RWPE2 (cell line): ENCODE measurements at regions not wholly inside any gene's neighbourhood (a gene's known extent, or its start where the extent isn't known, plus 50 kb on each side); places are given as distances from the start of the nearest gene placed in this dataset.
"Not testable (repeated sequence)": the region's sequence is repeated elsewhere in the genome, so short reads cannot be mapped to it uniquely, and the experiment has no call there.

Source experiments
- ATAC-seq: fragments of 200-7000 bp; cut with Tn5 transposase; 3 replicates; pipeline ENCODE4 v1.9.1; 2021; ENCODE audit warnings: low read depth
- DNase-seq: peaks from one replicate; pipeline ENCODE4 v3.0.0-alpha.2; 2020; ENCODE audit warnings: low spot score
- H3K27ac ChIP-seq: fragments of 450-650 bp; 2 replicates; pipeline ENCODE4 v1.5.1; 2017; ENCODE audit warnings: mild to moderate bottlenecking; ENCODE audit not compliant: poor library complexity, severe bottlenecking
- H3K27me3 ChIP-seq: fragments of 250-450 bp; sonication (Bioruptor Pico); 2 replicates; pipeline ENCODE4 v1.5.1; 2021; ENCODE audit warnings: mild to moderate bottlenecking, moderate library complexity; ENCODE audit not compliant: insufficient read depth, poor library complexity, severe bottlenecking
- H3K36me3 ChIP-seq: fragments of 250-450 bp; sonication (Bioruptor Pico); 2 replicates; pipeline ENCODE4 v1.5.1; 2020; ENCODE audit warnings: low read depth, mild to moderate bottlenecking, moderate library complexity
- H3K4me1 ChIP-seq: fragments of 250-450 bp; sonication (Bioruptor Pico); 2 replicates; pipeline ENCODE4 v1.5.1; 2021; ENCODE audit warnings: mild to moderate bottlenecking, moderate library complexity; ENCODE audit not compliant: insufficient read depth, poor library complexity, severe bottlenecking
- H3K4me3 ChIP-seq: fragments of 250-450 bp; sonication (Bioruptor Pico); 2 replicates; pipeline ENCODE4 v1.5.1; 2021; ENCODE audit warnings: mild to moderate bottlenecking, moderate library complexity; ENCODE audit not compliant: severe bottlenecking
- H3K9me3 ChIP-seq: fragments of 250-450 bp; sonication (Bioruptor Pico); 2 replicates; pipeline ENCODE4 v1.5.1; 2021; ENCODE audit warnings: mild to moderate bottlenecking, moderate library complexity; ENCODE audit not compliant: severe bottlenecking

DNA sequence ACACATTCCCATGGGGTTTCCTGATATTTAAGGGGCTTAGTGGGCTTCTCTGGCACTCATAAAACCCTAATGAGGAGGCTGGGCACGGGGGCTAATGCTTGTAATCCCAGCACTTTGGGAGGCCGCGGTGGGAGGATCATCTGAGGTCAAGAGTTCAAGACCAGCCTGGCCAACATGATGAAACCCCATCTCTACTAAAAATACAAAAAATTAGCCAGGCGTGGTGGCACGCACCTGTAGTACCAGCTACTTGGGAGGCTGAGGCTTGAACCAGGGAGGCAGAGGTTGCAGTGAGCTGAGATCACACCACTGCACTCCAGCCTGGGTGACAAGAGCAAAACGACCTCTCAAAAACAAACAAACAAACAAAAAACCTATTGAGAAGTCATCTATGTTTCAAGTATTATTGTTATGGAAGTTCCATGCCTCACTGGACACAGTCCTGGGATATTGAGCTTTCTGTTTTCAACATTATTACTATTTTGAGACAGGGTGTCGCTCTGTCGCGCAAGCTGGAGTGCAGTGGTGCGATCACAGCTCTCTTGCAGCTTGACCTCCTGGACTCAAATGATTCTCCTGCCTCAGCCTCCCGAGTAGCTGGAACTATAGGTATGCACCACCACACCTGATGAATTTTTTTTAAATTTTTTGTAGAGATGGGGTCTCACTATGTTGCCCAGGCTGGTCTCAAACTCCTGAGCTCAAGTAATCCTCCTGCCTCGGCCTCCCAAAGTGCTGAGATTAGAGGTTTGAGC, 297.9 kb downstream of the GOLGA6L6 start:
- not testable (repeated sequence) for H3K27ac ChIP-seq, H3K9me3 ChIP-seq, ATAC-seq, H3K36me3 ChIP-seq, DNase-seq, H3K27me3 ChIP-seq, H3K4me3 ChIP-seq, H3K4me1 ChIP-seq

DNA sequence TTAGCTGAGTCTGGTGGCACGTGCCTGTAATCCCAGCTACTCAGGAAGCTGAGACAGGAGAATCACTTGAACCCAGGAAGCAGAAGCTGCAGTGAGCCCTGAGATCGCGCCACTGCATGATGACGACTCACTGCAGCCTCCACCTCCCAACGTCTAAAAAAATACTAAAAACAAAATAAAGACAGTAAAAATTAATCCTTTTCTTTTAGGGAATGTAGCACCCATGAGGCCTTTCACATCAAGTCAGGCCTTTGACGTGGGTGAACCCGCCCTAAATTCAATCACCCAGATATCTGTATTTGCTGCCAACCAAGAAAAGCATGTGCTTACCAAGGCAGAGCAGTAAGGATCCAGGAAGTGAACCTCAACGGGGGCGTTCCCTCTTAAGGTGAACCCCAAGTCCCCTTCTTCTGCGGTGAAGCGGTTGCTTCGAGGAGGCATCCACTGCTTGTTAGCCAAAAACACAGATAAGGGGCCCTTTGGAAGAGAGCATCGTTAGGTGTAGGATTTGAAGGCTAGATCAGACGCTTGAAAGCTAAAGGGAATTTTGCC, 301.2 kb downstream of the GOLGA6L6 start:
- not testable (repeated sequence) for H3K27ac ChIP-seq, DNase-seq, H3K4me1 ChIP-seq, H3K4me3 ChIP-seq, ATAC-seq, H3K27me3 ChIP-seq, H3K9me3 ChIP-seq, H3K36me3 ChIP-seq

DNA sequence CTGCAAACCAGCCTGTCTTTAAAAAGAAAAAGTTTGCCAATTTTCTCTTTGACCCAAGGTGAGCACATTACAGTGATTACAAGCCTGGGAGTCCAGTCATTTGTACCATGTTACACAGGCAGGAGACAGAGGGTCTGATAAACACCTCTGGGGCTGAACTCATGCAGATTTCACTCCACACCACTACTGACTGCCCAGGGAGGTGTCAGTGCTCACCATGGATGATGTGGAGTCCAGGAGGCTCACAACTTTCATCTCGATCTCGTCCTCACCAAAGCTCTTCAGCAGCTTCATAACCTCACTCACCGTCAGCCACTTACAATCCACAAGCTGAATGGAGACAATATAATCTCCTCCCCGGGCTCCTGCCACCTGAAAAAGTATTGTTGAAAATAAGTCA, 302.4 kb downstream of the GOLGA6L6 start:
- not testable (repeated sequence) for H3K9me3 ChIP-seq, H3K36me3 ChIP-seq, H3K27me3 ChIP-seq, H3K27ac ChIP-seq, DNase-seq, H3K4me3 ChIP-seq, H3K4me1 ChIP-seq
- ATAC-seq = peak; percentile 15; the same call in 1 of the 3 replicates

DNA sequence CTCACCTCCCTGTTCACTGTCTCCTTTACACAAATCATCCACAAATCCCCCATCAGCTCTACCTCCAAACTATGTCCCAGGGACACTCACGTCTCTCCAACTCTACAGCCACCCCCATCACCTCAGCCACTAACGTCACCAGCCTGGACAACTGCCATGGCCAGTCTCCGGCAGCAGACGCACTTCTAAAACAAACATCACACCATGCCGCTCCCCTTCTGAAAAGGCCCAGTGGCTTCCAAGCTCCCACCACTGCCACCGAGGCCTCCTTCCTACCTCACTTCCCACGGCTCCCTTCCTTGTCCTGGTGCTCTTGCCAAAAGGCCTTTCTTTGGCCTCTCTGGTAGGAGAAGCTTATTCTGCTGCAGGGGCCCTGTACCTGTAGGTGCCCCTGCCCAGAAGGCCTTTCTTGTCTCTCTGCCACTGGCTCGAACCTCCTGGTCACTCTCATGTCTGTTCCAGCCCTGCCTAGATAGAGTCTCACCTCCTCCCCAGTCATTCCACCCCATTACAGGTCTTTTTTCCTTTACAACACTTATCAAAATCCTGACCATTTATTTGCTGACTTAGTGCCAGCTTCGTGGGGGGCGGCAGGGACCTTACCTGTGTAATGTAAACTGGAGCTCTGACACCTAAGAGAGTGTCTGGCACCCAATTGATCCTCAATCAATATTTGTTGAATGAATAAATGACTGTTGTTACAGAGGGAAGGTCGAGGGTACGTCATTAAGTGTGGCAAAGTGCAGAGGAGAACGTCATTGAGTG, 304.2 kb downstream of the GOLGA6L6 start:
- DNase-seq, H3K4me1 ChIP-seq, H3K4me3 ChIP-seq, H3K27me3 ChIP-seq, ATAC-seq, H3K9me3 ChIP-seq, H3K27ac ChIP-seq, H3K36me3 ChIP-seq: not testable (repeated sequence)

DNA sequence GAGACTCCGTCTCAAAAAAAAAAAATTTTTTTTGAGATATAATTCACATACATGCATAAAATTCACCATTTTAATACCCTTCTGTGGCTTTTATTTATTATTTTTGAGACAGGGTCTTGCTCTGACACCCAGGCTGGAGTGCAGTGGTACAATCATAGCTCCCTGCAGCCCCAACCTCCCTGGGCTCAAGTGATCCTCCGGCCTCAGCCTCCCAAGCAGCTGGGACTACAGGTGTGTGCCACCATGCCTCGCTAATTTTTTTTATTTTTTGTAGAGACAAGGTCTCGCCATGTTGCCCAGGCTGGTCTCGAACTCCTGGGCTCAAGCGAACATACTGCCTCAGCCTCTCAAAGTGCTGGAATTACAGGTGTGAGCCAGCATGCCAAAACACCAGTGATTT, 305.9 kb downstream of the GOLGA6L6 start:
- not testable (repeated sequence) for H3K4me3 ChIP-seq, ATAC-seq, H3K36me3 ChIP-seq, H3K27me3 ChIP-seq, H3K9me3 ChIP-seq, H3K27ac ChIP-seq, DNase-seq, H3K4me1 ChIP-seq

DNA sequence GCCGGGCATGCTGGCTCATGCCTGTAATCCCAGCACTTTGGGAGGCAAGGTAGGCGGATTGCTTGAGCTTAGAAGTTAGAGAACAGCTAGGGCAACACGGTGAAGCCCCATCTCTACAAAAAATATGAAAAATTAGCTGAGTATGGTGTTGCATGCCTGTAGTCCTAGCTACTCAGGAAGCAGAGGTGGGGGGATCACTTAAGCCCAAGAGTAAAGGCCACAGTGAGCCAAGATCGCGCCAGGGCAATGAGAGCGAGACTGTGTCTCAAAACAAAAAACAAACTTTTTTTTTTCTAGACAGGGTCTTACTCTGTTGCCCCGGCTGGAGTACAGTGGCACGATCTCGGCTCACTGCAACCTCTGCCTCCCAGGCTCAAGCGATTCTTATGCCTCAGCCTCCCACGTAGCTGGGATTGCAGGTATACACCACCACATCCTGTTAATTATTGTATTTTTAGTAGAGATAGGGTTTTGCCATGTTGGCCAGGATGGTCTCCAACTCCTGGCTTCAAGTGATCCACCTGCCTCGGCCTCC, 307.5 kb downstream of the GOLGA6L6 start:
- not testable (repeated sequence) for H3K36me3 ChIP-seq, H3K4me3 ChIP-seq, H3K27ac ChIP-seq, H3K9me3 ChIP-seq, H3K27me3 ChIP-seq, H3K4me1 ChIP-seq, ATAC-seq, DNase-seq

DNA sequence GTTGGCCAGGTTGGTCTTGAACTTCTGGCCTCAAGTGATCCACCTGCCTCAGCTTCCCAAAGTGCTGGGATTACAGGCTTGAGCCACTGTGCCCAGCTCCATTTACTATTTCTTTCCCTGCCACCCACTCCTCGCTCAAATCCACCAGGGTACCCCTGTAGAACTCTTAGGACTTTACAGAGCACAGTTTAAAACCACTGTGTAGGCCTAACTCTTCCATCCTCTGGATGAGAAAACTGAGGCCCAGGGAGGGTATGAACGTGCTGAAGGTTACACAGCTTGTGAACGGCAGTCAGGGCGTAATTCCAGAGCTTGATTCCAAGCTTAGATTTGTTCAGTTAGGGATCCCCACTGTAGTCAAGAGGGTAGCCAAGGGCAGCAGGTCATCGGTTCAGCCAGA, 309.1 kb downstream of the GOLGA6L6 start:
- H3K4me1 ChIP-seq, DNase-seq, H3K4me3 ChIP-seq, H3K27ac ChIP-seq, H3K9me3 ChIP-seq, H3K27me3 ChIP-seq, H3K36me3 ChIP-seq, ATAC-seq: not testable (repeated sequence)

DNA sequence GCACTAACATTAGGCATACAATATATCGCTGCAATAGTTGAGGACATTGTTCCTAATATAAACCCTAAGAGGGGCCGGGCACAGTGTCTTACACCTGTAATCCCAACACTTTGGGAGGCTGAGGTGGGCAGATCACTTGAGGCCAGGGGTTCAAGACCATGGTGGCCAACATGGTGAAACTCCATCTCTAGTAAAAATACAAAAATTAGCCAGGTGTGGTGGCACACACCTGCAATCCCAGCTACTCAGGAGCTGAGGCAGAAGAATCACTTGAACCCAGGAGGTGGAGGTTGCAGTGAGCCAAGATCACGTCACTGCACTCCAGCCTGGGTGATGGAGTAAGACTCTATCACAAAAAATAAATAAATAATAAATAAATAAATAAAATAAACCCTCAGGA, 310.9 kb downstream of the GOLGA6L6 start:
- ATAC-seq = not testable (repeated sequence)

DNA sequence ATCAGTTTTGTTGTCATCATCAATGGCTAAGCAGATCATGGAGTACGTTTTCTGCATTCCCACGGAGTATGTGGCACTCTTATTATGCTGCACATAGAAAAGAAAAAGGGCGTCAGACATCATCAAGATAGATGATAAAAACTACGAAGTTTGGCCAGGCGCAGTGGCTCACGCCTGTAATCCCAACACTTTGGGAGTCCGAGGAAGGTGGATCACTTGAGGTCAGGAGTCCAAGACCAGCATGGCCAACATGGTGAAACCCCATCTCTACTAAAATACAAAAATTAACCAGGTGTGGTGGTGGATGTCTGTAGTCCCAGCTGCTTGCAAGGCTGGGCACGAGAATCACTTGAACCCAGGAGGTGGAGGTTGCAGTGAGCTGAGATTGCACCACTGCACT, 312.8 kb downstream of the GOLGA6L6 start:
- not testable (repeated sequence) for H3K27ac ChIP-seq, DNase-seq, H3K27me3 ChIP-seq, H3K4me1 ChIP-seq, H3K9me3 ChIP-seq, ATAC-seq, H3K36me3 ChIP-seq, H3K4me3 ChIP-seq

More for the DNA sequence above, 310.9 kb downstream of the GOLGA6L6 start:
- H3K4me1 ChIP-seq, H3K9me3 ChIP-seq, H3K4me3 ChIP-seq, DNase-seq, H3K27ac ChIP-seq, H3K27me3 ChIP-seq, H3K36me3 ChIP-seq: not testable (repeated sequence)

DNA sequence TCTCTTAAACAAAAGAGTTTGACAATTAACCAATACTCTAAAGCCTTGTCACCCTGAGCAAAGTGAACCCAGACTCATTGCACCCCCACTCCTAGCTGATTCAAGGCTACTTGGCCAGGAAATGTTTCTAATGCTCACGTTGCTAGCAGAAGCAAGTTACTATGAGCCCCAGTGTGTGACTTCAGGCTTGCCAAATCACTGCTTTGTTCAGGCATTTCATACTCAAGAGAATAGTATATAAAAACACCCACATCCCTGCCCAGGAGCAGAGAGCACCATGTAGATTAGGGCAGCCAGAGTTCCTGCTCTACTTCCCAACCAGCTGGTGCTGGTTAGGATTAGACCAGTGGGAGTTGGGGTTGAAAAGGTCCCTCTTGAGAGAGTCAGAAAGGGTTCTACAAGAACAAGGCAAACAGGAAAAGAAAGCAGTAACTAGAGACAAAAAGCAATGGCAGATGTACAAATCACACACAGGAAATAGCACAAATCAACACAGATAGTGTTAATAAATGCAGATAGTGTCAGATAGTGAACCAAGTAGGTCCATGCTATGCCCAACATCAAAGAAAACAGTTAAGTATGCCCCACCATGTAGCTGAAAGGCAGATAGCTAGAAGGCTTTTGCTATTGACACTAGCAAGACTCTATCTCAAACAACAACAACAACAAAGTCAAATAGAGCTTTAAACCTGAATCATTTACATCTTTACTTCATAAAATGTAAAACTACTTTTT, 314.3 kb downstream of the GOLGA6L6 start:
- H3K4me1 ChIP-seq, DNase-seq, H3K9me3 ChIP-seq, H3K27me3 ChIP-seq, H3K27ac ChIP-seq, H3K4me3 ChIP-seq, H3K36me3 ChIP-seq: not testable (repeated sequence)
- ATAC-seq = 0 out of 3 replicates have a peak, but pooled peaks have one; percentile 20

DNA sequence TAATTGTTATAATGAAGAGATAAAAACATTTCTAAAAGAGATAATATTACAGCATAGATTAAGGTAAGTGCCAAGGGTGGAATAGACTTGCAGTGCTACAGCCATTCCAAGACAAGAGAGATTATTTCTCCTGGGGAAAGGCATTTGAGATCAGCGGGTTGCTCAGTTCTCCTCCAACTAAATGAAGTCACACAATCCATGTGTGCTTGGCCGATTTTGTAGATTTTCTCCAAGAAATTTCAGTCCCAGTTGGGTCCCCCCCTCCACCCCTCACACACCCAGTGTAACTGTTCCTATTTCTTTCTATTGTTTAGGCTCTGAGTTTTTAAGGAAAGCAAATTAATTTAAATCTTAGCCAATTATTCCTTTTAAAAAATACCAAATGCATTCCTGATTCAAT, 315.1 kb downstream of the GOLGA6L6 start:
- H3K4me1 ChIP-seq, H3K27me3 ChIP-seq, DNase-seq, ATAC-seq, H3K27ac ChIP-seq, H3K36me3 ChIP-seq, H3K4me3 ChIP-seq, H3K9me3 ChIP-seq: not testable (repeated sequence)
